Peyer's patch (tissue), 4 donors: ENCODE measurements at regions not wholly inside any gene's neighbourhood (a gene's known extent, or its start where the extent isn't known, plus 50 kb on each side); places are given as distances from the start of the nearest gene placed in this dataset.

Experiments used
- POLR2A ChIP-seq, 2 donors: fragments of 450-650 bp; IDR thresholded peaks; one replicate each; pipeline ENCODE4 v1.5.1; 2017; ENCODE audit warnings: antibody characterized with exemption in 2 of 2, mild to moderate bottlenecking in 2 of 2, moderate library complexity in 2 of 2
- TF ChIP-seq, protein P1 (sequence below), 6 experiments: fragments of 450-650 bp in 4 of 6; fragments of 200-600 bp in 2 of 6; sonication (generic) in 1 of 6; IDR thresholded peaks; one replicate each; pipeline ENCODE4 v1.5.1; 2017 to 2019; ENCODE audit warnings: antibody characterized with exemption in 6 of 6, mild to moderate bottlenecking in 3 of 6, moderate library complexity in 1 of 6

DNA sequence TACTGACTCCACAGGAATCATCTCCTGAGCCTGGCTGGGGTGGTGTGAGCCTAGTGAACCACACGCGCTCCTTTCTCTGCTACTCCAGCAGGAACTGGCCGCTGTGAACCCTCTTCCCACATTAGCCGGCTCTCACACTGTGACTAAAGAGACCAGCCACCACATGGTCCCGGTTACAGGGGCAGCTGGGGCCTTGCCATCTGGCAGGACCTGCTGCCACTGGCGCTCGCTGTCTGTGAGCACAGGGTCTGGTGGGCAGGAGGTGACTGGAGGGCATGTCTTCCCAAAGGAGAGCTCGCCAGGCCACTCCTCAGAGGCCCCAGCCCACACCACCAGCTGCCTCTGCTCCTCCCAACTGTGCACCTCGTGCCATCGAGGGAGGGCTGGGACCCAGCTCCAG lies 99.3 kb downstream of the SINHCAF start:
- TF ChIP-seq, protein P1, sequence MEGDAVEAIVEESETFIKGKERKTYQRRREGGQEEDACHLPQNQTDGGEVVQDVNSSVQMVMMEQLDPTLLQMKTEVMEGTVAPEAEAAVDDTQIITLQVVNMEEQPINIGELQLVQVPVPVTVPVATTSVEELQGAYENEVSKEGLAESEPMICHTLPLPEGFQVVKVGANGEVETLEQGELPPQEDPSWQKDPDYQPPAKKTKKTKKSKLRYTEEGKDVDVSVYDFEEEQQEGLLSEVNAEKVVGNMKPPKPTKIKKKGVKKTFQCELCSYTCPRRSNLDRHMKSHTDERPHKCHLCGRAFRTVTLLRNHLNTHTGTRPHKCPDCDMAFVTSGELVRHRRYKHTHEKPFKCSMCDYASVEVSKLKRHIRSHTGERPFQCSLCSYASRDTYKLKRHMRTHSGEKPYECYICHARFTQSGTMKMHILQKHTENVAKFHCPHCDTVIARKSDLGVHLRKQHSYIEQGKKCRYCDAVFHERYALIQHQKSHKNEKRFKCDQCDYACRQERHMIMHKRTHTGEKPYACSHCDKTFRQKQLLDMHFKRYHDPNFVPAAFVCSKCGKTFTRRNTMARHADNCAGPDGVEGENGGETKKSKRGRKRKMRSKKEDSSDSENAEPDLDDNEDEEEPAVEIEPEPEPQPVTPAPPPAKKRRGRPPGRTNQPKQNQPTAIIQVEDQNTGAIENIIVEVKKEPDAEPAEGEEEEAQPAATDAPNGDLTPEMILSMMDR (IDR thresholded peaks at IDR 0.05), result no peak
- TF ChIP-seq POLR2A (IDR thresholded peaks at IDR 0.05), result no peak
